ENCODE measurements at regions not wholly inside any gene's neighbourhood (a gene's known extent, or its start where the extent isn't known, plus 50 kb on each side); places are given as distances from the start of the nearest gene placed in this dataset.
A peak's percentile ranks its signal among the peaks of the same experiment; 100 is the strongest.
"Not testable (repeated sequence)": the region's sequence is repeated elsewhere in the genome, so short reads cannot be mapped to it uniquely, and the experiment has no call there.

- FAIRE-seq: no peak
- DNase-seq (ENCODE audit: low spot score): no peak
Measured at GRCh38 chr6:137399881-137400443, 94.2 kb downstream of the OLIG3 start.

DNA sequence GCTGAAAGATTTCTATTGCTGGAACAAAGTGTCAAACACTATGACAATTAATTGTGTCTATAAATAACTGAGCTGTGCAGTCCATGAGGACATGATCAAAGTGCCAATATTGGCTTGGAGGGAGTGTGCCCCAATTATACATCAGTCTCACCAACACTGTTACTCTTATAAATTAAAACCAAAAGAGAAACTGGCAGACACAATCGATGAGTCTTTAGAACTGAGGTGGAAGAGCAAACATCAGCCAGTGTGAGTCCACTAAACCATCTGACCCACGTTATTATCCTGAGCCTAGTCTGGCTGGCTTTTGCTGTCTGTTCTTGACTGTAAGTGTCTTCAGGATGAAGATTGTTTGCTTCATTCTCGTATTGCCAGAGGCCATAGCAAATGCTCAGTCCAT lies 98.9 kb downstream of the OLIG3 start:
- DNase-seq (ENCODE audit: low spot score) (no peak), FAIRE-seq (no peak)

DNA sequence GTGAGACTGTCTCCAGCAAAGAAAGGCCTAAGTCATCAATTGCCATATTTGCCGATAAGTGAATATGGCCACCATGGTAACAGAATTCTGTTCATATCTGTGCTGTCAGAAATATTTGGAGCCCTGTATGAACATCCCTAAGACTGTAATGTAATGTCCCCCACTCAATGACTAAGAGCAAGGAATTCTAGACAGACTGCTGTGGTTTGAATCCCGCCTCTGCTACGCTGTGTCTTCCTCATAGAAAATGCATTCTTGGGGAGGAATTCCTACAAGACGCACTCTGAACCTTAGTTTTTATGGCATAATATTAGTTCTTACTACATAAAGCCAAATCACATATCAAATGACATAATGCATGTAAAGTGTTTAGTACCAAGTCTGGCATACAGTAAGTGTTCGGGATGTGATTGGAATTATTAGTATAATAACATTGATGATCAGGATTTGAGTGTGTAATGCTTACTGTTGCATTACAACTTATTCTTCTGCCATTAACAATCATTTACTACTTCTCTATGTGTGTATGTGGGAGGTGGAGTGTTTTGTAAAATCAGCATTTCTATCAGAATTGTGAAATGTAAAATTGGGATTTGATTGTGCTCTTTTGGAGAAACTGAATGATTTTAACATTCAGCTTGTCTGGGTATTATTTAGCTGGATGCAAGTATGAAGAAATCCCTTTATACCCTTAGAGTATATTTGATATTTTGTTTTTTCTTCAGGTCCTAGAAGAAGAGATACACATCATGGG lies 103.0 kb downstream of the OLIG3 start:
- DNase-seq (ENCODE audit: low spot score): peak; percentile 23
- FAIRE-seq: no peak

GRCh38 chr6:137390334-137390733 lies 103.9 kb downstream of the OLIG3 start:
- DNase-seq (ENCODE audit: low spot score) (peak; percentile 64), FAIRE-seq (peak; percentile 82)

- FAIRE-seq: peak; percentile 81
- DNase-seq (ENCODE audit: low spot score): peak; percentile 52
Measured at GRCh38 chr6:137389150-137389704, 105.0 kb downstream of the OLIG3 start.

- FAIRE-seq (no peak), DNase-seq (ENCODE audit: low spot score) (no peak)
Measured at GRCh38 chr6:137387096-137387764, 107.0 kb downstream of the OLIG3 start.

DNA sequence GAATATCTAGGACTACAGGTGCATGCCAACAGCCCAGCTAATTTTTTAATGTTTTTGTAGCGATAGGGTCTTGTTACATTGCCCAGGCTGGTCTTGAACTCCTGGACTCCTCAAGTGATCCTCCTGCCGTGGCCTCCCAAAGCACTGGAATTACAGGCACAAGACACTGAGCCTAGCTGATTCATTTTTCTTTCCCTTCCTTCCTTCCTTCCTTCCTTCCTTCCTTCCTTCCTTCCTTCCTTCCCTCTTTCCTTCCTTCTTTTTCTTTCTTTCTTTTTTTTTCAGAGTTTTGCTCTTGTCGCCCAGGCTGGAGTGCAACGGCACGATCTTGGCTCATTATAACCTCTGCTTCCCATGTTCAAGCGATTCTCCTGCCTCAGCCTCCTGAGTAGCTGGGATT lies 110.9 kb downstream of the OLIG3 start:
- DNase-seq (ENCODE audit: low spot score); FAIRE-seq: not testable (repeated sequence)

DNA sequence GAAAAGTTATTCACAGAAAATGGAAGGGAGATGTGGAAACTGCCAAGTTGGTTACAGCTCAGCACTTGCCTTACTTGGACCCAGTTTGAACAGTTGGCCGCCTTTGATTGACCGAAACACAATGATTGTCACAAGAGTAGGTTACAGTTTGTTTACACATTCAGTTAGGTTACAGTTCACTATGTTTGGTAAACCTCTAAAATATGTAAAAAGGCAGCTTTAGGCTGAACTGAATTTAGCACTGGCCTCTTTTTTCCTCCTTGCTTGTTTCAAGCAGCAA lies 116.2 kb downstream of the OLIG3 start:
- no peak for DNase-seq (ENCODE audit: low spot score)
- no peak for FAIRE-seq

GRCh38 chr6:137373296-137373695 lies 120.9 kb downstream of the OLIG3 start:
- no peak for DNase-seq (ENCODE audit: low spot score)
- FAIRE-seq: no peak

- no peak for DNase-seq (ENCODE audit: low spot score)
- no peak for FAIRE-seq
Measured at GRCh38 chr6:137372532-137372931, 121.7 kb downstream of the OLIG3 start.

- no peak for FAIRE-seq
- DNase-seq (ENCODE audit: low spot score): no peak
Measured at GRCh38 chr6:137371634-137372016, 122.6 kb downstream of the OLIG3 start.

DNA sequence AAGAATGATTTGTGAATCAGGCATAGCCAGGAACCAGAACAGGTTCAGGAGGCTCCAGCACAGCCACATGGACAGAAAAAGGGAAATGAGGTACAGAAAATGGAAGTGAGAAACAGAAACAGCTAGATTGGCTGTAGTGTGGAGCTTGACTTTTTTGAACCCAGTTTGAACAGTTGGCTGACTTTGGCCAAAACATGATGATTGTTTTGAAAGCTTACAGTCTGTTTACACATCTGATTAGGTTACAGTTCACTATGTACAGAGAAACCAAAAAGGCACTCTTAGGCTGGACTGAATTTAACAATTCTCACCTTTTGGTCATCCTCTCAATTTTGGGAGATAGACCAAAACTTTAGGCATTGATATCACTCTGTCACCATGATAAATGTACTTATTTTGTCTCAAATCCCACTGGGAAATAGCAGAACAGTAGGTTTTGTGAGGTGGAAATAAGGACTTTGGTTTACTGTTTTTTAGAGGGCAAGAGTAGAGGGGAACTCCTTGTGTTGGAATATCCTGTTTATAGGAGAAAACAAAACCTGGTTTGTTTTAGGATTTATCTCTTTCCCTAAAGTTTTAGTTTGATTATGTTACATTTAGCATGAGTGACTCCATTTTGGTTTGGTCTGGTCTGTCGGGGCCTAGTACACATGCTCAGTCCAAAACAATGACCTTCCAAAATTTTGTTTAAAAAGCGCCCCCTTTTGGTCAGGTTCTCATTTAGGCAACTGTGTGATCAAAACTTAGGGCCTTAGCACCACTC lies 123.1 kb downstream of the OLIG3 start:
- no peak for FAIRE-seq

DNA sequence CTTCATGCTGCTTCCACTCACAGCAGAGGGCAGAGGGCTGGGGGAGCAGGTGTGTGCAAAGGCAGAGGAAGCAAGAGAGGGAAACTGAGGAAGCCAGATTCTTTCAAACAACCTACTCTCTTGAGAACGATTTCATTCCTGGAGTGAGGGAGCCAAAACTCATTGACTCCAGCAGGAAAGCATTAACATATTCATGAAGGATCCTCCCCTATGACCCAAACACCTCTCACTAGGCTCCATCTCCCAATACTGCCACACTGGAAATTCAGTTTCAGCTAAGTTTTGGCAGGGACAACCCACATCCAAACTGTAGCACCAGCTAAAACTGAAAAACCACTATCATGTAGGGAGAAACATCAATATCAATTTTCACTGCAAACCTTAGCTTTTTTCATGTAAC lies 125.1 kb downstream of the OLIG3 start:
- FAIRE-seq: no peak

More for the DNA sequence above, 123.1 kb downstream of the OLIG3 start:
- no peak for DNase-seq (ENCODE audit: low spot score)

GRCh38 chr6:137365707-137366437 lies 128.3 kb downstream of the OLIG3 start:
- FAIRE-seq: no peak
- no peak for DNase-seq (ENCODE audit: low spot score)

More for the DNA sequence above, 125.1 kb downstream of the OLIG3 start:
- no peak for DNase-seq (ENCODE audit: low spot score)

DNA sequence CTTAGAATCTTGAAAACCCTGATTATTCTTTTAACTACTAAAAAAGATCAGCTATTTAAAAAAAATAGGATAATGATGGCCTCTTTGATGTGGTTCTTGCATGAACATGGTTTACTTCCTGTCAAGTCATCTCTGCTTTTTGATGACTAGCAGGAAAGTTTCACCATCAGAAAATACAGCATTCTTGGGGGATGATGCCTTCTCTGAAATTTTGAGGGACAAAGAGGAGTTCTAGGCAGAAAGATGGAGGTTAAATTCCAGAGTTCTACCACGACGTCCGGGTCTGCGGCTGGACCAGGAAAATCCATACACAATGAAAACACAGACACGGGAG lies 130.4 kb downstream of the OLIG3 start:
- no peak for FAIRE-seq
- DNase-seq (ENCODE audit: low spot score): no peak

DNA sequence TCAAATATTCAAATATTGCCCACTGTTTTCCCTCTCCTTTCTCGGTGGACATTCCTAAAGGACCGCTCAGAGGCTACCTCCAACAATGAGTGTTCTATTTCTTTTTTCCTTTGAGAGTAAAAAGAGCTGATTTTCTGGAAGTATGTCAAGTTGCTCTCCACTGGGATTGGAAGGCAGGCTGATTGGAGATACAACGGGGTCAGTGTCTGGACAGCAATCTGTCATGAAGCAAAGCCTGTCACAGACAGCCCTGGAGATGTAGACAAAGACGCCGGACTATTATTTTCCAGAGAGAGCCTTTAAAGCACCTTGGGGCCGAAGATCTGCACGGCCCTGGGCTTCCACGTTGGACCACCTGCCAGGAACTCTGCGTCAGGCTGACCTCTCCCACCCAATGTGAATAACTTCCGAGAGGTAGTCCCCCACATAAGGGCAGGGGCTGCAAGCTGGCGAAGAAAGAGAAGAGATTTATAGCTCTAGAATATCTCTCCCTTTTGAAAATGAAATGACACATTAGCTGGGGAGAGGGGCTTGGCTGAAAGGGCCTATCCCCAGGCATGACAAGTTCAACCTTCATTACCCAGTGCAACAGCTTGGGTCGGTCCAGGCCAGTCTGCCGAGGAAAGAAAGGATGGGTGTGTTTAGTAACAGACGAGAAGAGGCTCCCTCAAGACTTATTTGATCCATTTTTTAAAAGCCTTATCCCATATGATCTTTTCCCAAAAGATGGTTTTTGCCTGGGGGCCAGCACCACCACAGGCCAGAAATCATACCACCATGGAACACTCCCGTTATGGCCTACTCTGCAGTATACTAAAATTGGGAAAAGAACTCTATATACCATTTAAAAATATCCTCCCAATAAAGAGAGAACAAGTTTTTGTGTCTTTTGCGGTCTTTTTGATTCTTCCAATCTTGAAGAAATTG lies 131.1 kb downstream of the OLIG3 start:
- DNase-seq (ENCODE audit: low spot score) (no peak), FAIRE-seq (no peak)

DNA sequence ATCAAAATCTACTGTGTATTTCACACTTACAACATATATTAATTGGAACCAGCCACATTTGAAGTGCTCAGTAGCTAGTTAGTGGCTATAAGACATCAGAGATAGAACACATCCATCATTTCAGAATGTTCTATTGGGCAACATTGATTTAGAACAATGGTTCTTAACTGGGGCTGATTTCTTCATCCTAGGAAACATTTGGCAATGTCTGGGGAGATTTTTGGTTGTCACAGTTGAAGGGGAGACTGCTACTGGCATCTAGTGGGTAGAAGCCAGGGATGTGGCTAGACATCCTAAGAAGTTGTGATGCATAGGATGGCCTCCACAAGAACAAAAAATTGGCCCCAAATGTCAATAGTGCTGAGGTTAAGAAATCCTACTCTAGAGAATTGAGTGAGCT lies 132.5 kb downstream of the OLIG3 start:
- no peak for FAIRE-seq

GRCh38 chr6:137358273-137358672 lies 135.9 kb downstream of the OLIG3 start:
- no peak for FAIRE-seq
- DNase-seq (ENCODE audit: low spot score): no peak

More for the DNA sequence above, 132.5 kb downstream of the OLIG3 start:
- no peak for DNase-seq (ENCODE audit: low spot score)

DNA sequence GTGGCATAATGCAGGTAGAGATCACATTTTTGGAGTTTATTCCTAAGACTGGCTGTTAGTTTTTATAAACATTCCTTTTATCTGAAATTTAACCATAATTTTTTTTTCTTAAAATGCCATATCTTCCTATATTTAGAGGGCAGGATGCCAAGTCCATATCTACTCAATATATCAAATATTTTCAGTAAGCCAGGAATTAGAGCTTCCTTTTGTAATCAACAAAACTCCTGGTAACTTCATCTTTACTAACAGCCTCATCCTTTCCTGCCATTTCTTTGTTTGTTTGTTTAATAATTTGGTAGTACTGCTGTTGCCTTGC lies 136.3 kb downstream of the OLIG3 start:
- DNase-seq (ENCODE audit: low spot score) (no peak), FAIRE-seq (no peak)

- DNase-seq (ENCODE audit: low spot score) (no peak), FAIRE-seq (no peak)
Measured at GRCh38 chr6:137357263-137357947, 136.8 kb downstream of the OLIG3 start.
